ENCODE measurements at regions not wholly inside any gene's neighbourhood (a gene's known extent, or its start where the extent isn't known, plus 50 kb on each side); places are given as distances from the start of the nearest gene placed in this dataset.

DNA sequence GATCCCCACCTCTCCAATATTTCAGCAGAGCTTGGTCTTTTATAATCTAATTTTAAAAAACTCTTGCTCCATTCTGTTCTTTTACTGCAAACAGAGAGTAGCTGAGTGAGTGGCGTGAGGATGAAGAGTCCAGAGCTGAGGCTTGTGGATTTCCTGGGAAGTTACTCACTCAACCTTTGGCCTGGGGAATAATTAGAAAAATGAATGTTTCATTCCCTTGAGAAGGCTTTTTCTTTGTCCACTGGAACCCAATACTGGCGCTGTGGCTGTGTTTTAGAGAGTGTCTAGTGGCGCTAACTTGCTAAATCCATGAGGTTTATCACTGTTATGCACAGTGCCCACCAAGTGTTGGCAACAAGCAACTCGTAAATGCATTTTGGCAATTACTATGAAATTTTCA, 251.5 kb downstream of the HIVEP2 start:
- no peak for DNase-seq
- Histone ChIP-seq H3K27ac (peak overlapping the region in 2 of 12 donors; percentile 3 to 12), H3K4me1 (peaks cover 0 to 46% (median 6%) of the 10 kb centered on the region in 12 donors), H3K36me3 (no peaks in the 10 kb centered on the region), H3K27me3 (no peaks in the 10 kb centered on the region), H3K4me3 (no peak overlapping the region), H3K9me3 (no peaks in the 10 kb centered on the region)
- WGBS, 4 donors = 68 to 82% (median 77%) methylated on average over 4 of the region's 4 CpGs
- intact Hi-C loops (cut with DNase I) = loop anchor here (1.0 to 10.0 kb wide), 16 partner anchors 131 to 734 kb away; partner anchors contain the start of gene HIVEP2 (in 4 of the 10)
- no peak for TF ChIP-seq POLR2A (IDR thresholded peaks at IDR 0.05)
- TF ChIP-seq, protein P1, sequence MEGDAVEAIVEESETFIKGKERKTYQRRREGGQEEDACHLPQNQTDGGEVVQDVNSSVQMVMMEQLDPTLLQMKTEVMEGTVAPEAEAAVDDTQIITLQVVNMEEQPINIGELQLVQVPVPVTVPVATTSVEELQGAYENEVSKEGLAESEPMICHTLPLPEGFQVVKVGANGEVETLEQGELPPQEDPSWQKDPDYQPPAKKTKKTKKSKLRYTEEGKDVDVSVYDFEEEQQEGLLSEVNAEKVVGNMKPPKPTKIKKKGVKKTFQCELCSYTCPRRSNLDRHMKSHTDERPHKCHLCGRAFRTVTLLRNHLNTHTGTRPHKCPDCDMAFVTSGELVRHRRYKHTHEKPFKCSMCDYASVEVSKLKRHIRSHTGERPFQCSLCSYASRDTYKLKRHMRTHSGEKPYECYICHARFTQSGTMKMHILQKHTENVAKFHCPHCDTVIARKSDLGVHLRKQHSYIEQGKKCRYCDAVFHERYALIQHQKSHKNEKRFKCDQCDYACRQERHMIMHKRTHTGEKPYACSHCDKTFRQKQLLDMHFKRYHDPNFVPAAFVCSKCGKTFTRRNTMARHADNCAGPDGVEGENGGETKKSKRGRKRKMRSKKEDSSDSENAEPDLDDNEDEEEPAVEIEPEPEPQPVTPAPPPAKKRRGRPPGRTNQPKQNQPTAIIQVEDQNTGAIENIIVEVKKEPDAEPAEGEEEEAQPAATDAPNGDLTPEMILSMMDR (IDR thresholded peaks at IDR 0.05) = no peak
- ATAC-seq = peak in 2 of 4 donors; percentile 37 to 41

DNA sequence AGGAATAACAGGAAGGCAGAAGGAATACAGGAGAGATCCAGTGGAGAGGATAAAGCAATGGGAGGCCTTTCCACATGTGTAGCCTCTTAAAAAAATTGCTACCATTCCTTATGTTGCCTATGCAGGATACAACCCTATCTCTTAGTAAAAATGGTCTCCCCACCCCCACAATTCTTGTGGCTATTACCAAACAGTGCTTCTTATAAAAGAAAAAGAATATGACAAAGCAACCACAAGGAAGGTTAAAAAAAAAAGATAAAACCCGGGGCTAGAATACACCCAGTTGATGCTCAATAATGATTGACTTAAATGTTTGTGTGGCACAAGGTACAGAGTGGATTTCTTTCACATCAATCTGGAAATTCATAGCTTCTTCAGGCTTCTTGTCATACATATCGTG, 250.9 kb downstream of the HIVEP2 start:
- Histone ChIP-seq H3K27me3 (no peaks in the 10 kb centered on the region), H3K27ac (no peak overlapping the region), H3K36me3 (no peaks in the 10 kb centered on the region), H3K9me3 (no peaks in the 10 kb centered on the region), H3K4me1 (peaks cover 0 to 46% (median 6%) of the 10 kb centered on the region in 12 donors), H3K4me3 (no peak overlapping the region)
- no peak for ATAC-seq
- DNase-seq = no peak
- intact Hi-C loops (cut with DNase I) = loop anchor here in 9 of 10 donors (5.0 to 10.0 kb wide), 10 partner anchors 131 to 733 kb away; partner anchors contain the start of gene HIVEP2 (in 4 of the 9)
- TF ChIP-seq, protein P1 (IDR thresholded peaks at IDR 0.05) = no peak
- no peak for TF ChIP-seq POLR2A (IDR thresholded peaks at IDR 0.05)
- 86 to 94% (median 90%) methylated on average over 2 of the region's 2 CpGs for WGBS, 4 donors

DNA sequence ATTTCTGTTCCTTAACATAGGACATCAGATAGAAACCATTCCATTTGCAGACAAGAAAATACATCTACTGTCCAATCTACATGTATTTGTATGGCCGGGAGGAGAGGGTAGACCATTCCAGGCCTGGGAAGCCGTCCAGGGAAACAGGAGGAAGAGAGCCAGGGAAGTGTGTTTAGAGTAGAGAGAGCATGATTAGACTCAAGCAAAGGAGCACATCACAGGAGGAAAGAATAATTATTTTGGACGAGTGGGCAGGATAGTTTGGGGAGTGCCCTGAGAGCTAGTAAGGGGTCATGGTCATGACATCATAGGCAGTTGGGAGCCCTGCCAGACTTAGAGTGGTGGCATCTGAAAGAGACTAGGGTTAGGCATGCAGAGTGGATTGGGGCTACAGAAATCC, 250.0 kb downstream of the HIVEP2 start:
- TF ChIP-seq, protein P1 (IDR thresholded peaks at IDR 0.05) = no peak
- TF ChIP-seq POLR2A (IDR thresholded peaks at IDR 0.05) = no peak
- no peak overlapping the region for H3K4me3 ChIP-seq
- DNase-seq = peak in 1 of 5 donors; percentile 16

DNA sequence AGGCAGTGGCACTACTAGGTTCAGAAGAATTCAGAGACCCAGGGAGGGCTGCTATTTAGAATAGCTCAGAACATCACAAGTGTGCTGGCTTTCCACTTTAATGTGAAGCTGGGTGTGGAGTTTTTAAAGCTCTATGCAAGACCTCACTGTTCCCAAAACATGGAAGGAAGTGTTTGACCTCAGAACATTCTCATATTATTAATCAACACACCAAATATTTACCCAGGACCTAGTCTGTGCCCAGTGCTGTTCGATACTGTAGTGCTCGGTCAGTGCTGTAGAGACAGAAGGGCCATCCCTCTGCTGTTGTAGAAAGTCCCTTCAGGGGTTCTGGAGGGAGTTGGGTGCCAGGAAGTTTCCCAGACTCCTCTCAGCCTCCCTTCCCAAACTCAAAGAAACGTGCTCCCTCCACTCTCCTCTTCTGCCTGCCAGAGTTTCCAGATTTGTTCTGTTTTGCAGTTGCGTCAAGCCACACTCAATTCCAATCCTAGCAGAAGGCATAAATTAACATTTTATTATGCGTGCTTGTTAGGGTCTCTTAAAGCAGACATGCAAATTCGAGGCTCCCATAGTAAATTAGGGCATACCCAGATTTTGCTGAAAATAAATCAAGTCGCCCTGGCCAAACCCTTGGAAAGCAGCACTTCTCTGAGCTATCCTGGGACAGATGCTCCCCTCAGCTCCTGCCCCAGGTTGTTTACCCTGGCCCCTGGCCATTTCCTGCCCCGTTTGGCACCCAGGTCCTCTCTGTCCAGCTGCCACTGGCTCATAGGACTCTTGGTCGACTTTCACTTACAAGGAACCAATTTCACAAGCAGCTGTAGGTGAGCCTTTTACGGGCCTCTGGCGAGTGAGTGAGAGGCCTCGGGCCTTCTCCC, 248.6 kb downstream of the HIVEP2 start:
- peaks cover 0 to 64% (median 6%) of the 10 kb centered on the region in 12 donors for H3K4me1 ChIP-seq
- TF ChIP-seq POLR2A (IDR thresholded peaks at IDR 0.05) = no peak
- TF ChIP-seq, protein P1 (IDR thresholded peaks at IDR 0.05) = no peak
- H3K4me3 ChIP-seq = no peak overlapping the region
- ATAC-seq = peak in 1 of 4 donors; percentile 13
- H3K27me3 ChIP-seq = no peaks in the 10 kb centered on the region
- no peaks in the 10 kb centered on the region for H3K36me3 ChIP-seq
- DNase-seq = no peak
- H3K9me3 ChIP-seq = no peaks in the 10 kb centered on the region
- H3K27ac ChIP-seq = no peak overlapping the region
- WGBS, 4 donors = 71 to 83% (median 79%) methylated on average over 12 of the region's 12 CpGs
- intact Hi-C loops (cut with DNase I) = loop anchor here in 9 of 10 donors (5.0 to 10.0 kb wide), 10 partner anchors 128 to 588 kb away; partner anchors contain the start of gene HIVEP2 (in 3 of the 9)

More for the DNA sequence above, 250.0 kb downstream of the HIVEP2 start:
- Histone ChIP-seq H3K27me3 (no peaks in the 10 kb centered on the region), H3K4me1 (peaks cover 0 to 51% (median 6%) of the 10 kb centered on the region in 12 donors), H3K36me3 (no peaks in the 10 kb centered on the region), H3K27ac (no peak overlapping the region), H3K9me3 (no peaks in the 10 kb centered on the region)
- intact Hi-C loops (cut with DNase I) = loop anchor here in 9 of 10 donors (5.0 to 10.0 kb wide), 10 partner anchors 130 to 590 kb away; partner anchors contain the start of gene HIVEP2 (in 3 of the 9)
- peak in 3 of 4 donors; percentile 41 to 67 (median 50) for ATAC-seq
- WGBS, 4 donors = 24 to 35% (median 28%) methylated on average over 3 of the region's 3 CpGs
